Keratinocyte (primary cell): ENCODE measurements at regions not wholly inside any gene's neighbourhood (a gene's known extent, or its start where the extent isn't known, plus 50 kb on each side); places are given as distances from the start of the nearest gene placed in this dataset.

Experiments
- DNase-seq: peaks from one replicate; pipeline ENCODE4 v3.0.0-alpha.2; 2011; ENCODE audit warnings: low read depth, missing footprints, low spot score
- FAIRE-seq: peaks from 2 replicates; lab custom pipeline; 2011; peaks lifted over from hg19 to GRCh38; lab: Jason Lieb, UNC
- H2AFZ ChIP-seq: 2 replicates; pipeline ENCODE4 v1.6.0; 2012; ENCODE audit warnings: low read length, control low read depth, inconsistent platforms; ENCODE audit not compliant: control insufficient read depth
- H3K27ac ChIP-seq: 2 replicates; pipeline ENCODE4 v1.5.1; 2011; ENCODE audit warnings: low read length; ENCODE audit not compliant: control insufficient read depth, insufficient read depth
- H3K27me3 ChIP-seq: 3 replicates; pipeline ENCODE4 v1.6.0; 2011; ENCODE audit warnings: low read length; ENCODE audit not compliant: control insufficient read depth, insufficient read depth; ENCODE audit errors: extremely low read depth
- H3K36me3 ChIP-seq, 2 experiments: 2 replicates in 1 of 2; 3 replicates in 1 of 2; pipeline ENCODE4 v1.5.1; 2011; ENCODE audit warnings: low read length in 2 of 2, mild to moderate bottlenecking in 1 of 2; ENCODE audit not compliant: control insufficient read depth in 2 of 2, insufficient read depth in 2 of 2; ENCODE audit errors: extremely low read depth in 1 of 2
- H3K4me1 ChIP-seq: 3 replicates; pipeline ENCODE4 v1.5.1; 2011; ENCODE audit warnings: low read length; ENCODE audit not compliant: control insufficient read depth, insufficient read depth; ENCODE audit errors: extremely low read depth
- H3K4me2 ChIP-seq: 3 replicates; pipeline ENCODE4 v1.6.0; 2011; ENCODE audit warnings: low read depth, low read length; ENCODE audit not compliant: control insufficient read depth, insufficient read depth; ENCODE audit errors: extremely low read depth
- H3K4me3 ChIP-seq, 3 experiments: fragments of 200-600 bp in 1 of 3; sonication (generic) in 1 of 3; 2 replicates in 2 of 3; 3 replicates in 1 of 3; pipeline ENCODE4 v1.5.1; 2011 to 2016; ENCODE audit warnings: low read length in 3 of 3, mild to moderate bottlenecking in 3 of 3, control low read depth in 2 of 3, inconsistent platforms in 1 of 3, low read depth in 1 of 3, mixed read lengths in 1 of 3, mixed run types in 1 of 3, moderate library complexity in 1 of 3; ENCODE audit not compliant: control insufficient read depth in 2 of 3, insufficient read depth in 2 of 3; ENCODE audit errors: extremely low read depth in 1 of 3
- H3K79me2 ChIP-seq: 2 replicates; pipeline ENCODE4 v1.6.0; 2012; ENCODE audit warnings: low read length; ENCODE audit not compliant: control insufficient read depth, insufficient read depth
- H3K9ac ChIP-seq: 3 replicates; pipeline ENCODE4 v1.6.0; 2011; ENCODE audit warnings: low read length; ENCODE audit not compliant: control insufficient read depth, insufficient read depth; ENCODE audit errors: extremely low read depth
- H3K9me1 ChIP-seq: 3 replicates; pipeline ENCODE4 v1.6.0; 2011; ENCODE audit warnings: low read length; ENCODE audit not compliant: control insufficient read depth, insufficient read depth; ENCODE audit errors: extremely low read depth
- H3K9me3 ChIP-seq: 2 replicates; pipeline ENCODE4 v1.5.1; 2012; ENCODE audit warnings: low read depth, low read length; ENCODE audit not compliant: control insufficient read depth
- H4K20me1 ChIP-seq: 3 replicates; pipeline ENCODE4 v1.6.0; 2011; ENCODE audit warnings: low read length; ENCODE audit not compliant: control insufficient read depth, insufficient read depth; ENCODE audit errors: extremely low read depth
- CTCF ChIP-seq, 3 experiments: IDR thresholded peaks in 1 of 3; conservative IDR thresholded peaks in 1 of 3; optimal IDR thresholded peaks in 1 of 3; 2 replicates in 2 of 3; 3 replicates in 1 of 3; pipeline versions ENCODE3 to v1.5.1; 2011; ENCODE audit warnings: low read length in 3 of 3, mild to moderate bottlenecking in 3 of 3, moderate library complexity in 2 of 3, control low read depth in 1 of 3, inconsistent platforms in 1 of 3; ENCODE audit not compliant: insufficient read depth in 2 of 3; ENCODE audit errors: extremely low read depth in 1 of 3
- EZH2 ChIP-seq: IDR thresholded peaks from one replicate; pipeline ENCODE4 v1.6.1; 2012; ENCODE audit warnings: inconsistent platforms, mild to moderate bottlenecking, low read length, moderate library complexity
- dilution Hi-C: fragments of 300-500 bp; cut with MboI; formaldehyde crosslinking; loops from one replicate; pipeline ENCODE4 v1.7.0; 2020; ENCODE audit warnings: low sequenced_read_pairs; ENCODE audit not compliant: extremely low pct_ligation_motif_present

- Histone ChIP-seq H3K4me1 (no peaks in the 10 kb centered on the region), H4K20me1 (no peaks in the 10 kb centered on the region), H2AFZ (no peak overlapping the region), H3K4me2 (no peak overlapping the region), H3K9ac (no peak overlapping the region), H3K36me3 (no peaks in the 10 kb centered on the region), H3K9me1 (no peaks in the 10 kb centered on the region), H3K4me3 (no peak overlapping the region), H3K79me2 (no peaks in the 10 kb centered on the region), H3K9me3 (no peaks in the 10 kb centered on the region), H3K27me3 (no peaks in the 10 kb centered on the region), H3K27ac (no peak overlapping the region)
- TF ChIP-seq EZH2 = no peak
- no peak for TF ChIP-seq CTCF (optimal IDR thresholded peaks at IDR 0.05 in 1 of 3, IDR thresholded peaks at IDR 0.05 in 1 of 3, conservative IDR thresholded peaks at IDR 0.05 in 1 of 3; ENCODE audit: extremely low read depth in 1 of 3, insufficient read depth in 2 of 3, low read length in 3 of 3)
- no peak for FAIRE-seq
- dilution Hi-C loops = no loop called here
- no peak for DNase-seq
Measured at GRCh38 chr7:153852261-153852660, 199.9 kb upstream of the DPP6 start.

- H3K27ac ChIP-seq = no peak overlapping the region
- H3K36me3 ChIP-seq = no peaks in the 10 kb centered on the region
- DNase-seq = no peak
- H3K9me3 ChIP-seq = no peaks in the 10 kb centered on the region
- no peaks in the 10 kb centered on the region for H3K27me3 ChIP-seq
- no peaks in the 10 kb centered on the region for H3K79me2 ChIP-seq
- no peaks in the 10 kb centered on the region for H3K4me1 ChIP-seq
- no peaks in the 10 kb centered on the region for H3K9me1 ChIP-seq
- H2AFZ ChIP-seq = no peak overlapping the region
- no peak overlapping the region for H3K9ac ChIP-seq
- H3K4me2 ChIP-seq = no peak overlapping the region
- no peak overlapping the region for H3K4me3 ChIP-seq
- dilution Hi-C loops = no loop called here
- TF ChIP-seq EZH2 = no peak
- no peak for TF ChIP-seq CTCF (optimal IDR thresholded peaks at IDR 0.05 in 1 of 3, IDR thresholded peaks at IDR 0.05 in 1 of 3, conservative IDR thresholded peaks at IDR 0.05 in 1 of 3; ENCODE audit: extremely low read depth in 1 of 3, insufficient read depth in 2 of 3, low read length in 3 of 3)
- FAIRE-seq = no peak
- H4K20me1 ChIP-seq = no peaks in the 10 kb centered on the region
Measured at GRCh38 chr7:153858355-153858754, 193.8 kb upstream of the DPP6 start.
